ENCODE measurements at regions not wholly inside any gene's neighbourhood (a gene's known extent, or its start where the extent isn't known, plus 50 kb on each side); places are given as distances from the start of the nearest gene placed in this dataset.
"Not testable (repeated sequence)": the region's sequence is repeated elsewhere in the genome, so short reads cannot be mapped to it uniquely, and the experiment has no call there.

GRCh38 chr3:169009453-169009852, 654.1 kb downstream of the MECOM start:
- intact Hi-C loops (cut with micrococcal nuclease), result no loop called here
- no peak for DNase-seq
- POLR2A ChIA-PET, result no interaction called here
- H3K36me3 Mint-ChIP-seq (ENCODE audit: low read depth), result no peaks in the 10 kb centered on the region
- peaks cover under 1% of the 10 kb centered on the region for H3K9me3 Mint-ChIP-seq
- no peak overlapping the region for H3K4me3 Mint-ChIP-seq
- H3K27me3 Mint-ChIP-seq, result no peaks in the 10 kb centered on the region
- TF ChIP-seq CTCF (IDR thresholded peaks at IDR 0.05), result no peak
- H3K27ac Mint-ChIP-seq, result no peak overlapping the region
- no peak for ATAC-seq
- H3K4me1 Mint-ChIP-seq (ENCODE audit: low read depth), result no peaks in the 10 kb centered on the region
- CTCF ChIA-PET, result no interaction called here

DNA sequence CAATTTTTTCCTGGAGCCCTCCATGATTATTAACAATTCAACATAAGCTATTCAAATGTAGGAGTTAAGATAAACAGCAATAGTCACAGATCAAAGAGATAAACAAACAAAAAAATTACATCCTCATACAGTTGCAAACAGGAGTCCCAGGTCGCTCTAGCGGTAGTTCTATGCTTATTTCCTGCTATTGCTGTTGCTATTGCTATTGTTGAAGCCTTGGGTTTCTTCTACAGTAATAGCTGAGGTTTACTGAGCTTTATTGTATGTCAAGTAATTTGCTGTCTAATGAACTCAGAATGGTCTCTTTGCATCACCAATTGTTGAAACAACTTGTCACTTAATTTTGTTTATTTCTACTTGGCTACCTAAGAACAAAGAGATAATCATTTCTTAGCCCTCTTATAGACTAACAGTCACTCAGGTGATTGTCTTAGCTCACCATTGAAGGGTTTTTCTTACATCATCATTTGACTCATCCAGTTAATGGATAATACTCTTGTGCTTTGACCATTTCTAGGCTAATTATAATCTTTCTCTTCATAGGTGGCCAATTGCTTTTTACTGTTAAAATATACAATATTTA, 654.6 kb downstream of the MECOM start:
- intact Hi-C loops (cut with micrococcal nuclease), result no loop called here
- no peak for ATAC-seq
- CTCF ChIA-PET, result no interaction called here
- POLR2A ChIA-PET, result no interaction called here
- Mint-ChIP-seq H3K4me1 (ENCODE audit: low read depth) (no peaks in the 10 kb centered on the region), H3K27ac (no peak overlapping the region), H3K27me3 (no peaks in the 10 kb centered on the region), H3K9me3 (peaks cover 1% of the 10 kb centered on the region), H3K36me3 (ENCODE audit: low read depth) (no peaks in the 10 kb centered on the region), H3K4me3 (no peak overlapping the region)
- no peak for TF ChIP-seq CTCF (IDR thresholded peaks at IDR 0.05)
- no peak for DNase-seq

DNA sequence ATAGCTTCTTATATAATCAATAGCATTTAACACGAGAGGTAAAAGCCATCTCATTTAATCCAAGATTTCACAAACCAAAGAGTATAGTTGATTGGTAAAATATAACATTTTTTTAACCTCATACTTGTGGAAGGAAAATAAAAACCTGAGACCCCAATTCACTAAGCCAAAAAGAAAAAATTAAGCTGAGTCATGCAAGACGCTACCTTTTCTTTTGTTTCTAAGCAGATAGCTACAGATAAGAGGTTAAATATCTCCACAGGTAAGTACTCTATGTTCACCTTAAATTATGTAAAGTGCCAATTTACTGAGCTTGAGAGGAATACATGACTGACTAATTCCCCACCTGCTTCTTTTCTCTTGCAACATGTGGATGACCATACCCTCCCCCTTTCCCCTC, 656.4 kb downstream of the MECOM start:
- H3K4me3 Mint-ChIP-seq, result no peak overlapping the region
- ChIA-PET CTCF (no interaction called here), POLR2A (no interaction called here)
- H3K9me3 Mint-ChIP-seq, result peaks cover 1% of the 10 kb centered on the region
- DNase-seq (no peak), ATAC-seq (no peak)
- H3K4me1 Mint-ChIP-seq (ENCODE audit: low read depth), result no peaks in the 10 kb centered on the region
- no peaks in the 10 kb centered on the region for H3K27me3 Mint-ChIP-seq
- no peaks in the 10 kb centered on the region for H3K36me3 Mint-ChIP-seq (ENCODE audit: low read depth)
- TF ChIP-seq CTCF (IDR thresholded peaks at IDR 0.05), result no peak
- intact Hi-C loops (cut with micrococcal nuclease), result no loop called here
- no peak overlapping the region for H3K27ac Mint-ChIP-seq

DNA sequence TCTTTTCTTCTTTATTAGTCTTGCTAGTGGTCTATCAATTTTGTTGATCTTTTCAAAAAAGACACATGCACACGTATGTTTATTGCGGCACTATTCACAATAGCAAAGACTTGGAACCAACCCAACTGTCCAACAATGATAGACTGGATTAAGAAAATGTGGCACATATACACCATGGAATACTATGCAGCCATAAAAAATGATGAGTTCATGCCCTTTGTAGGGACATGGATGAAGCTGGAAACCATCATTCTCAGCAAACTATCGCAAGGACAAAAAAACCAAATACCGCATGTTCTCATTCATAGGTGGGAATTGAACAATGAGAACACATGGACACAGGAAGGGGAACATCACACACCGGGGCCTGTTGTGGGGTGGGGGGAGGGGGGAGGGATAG, 657.1 kb downstream of the MECOM start:
- H3K9me3 Mint-ChIP-seq; H3K4me3 Mint-ChIP-seq; H3K36me3 Mint-ChIP-seq (ENCODE audit: low read depth); H3K4me1 Mint-ChIP-seq (ENCODE audit: low read depth); H3K27me3 Mint-ChIP-seq; POLR2A ChIA-PET; CTCF ChIA-PET; DNase-seq; ATAC-seq; H3K27ac Mint-ChIP-seq; intact Hi-C loops (cut with micrococcal nuclease): not testable (repeated sequence)

GRCh38 chr3:169002689-169003088, 660.8 kb downstream of the MECOM start:
- no peaks in the 10 kb centered on the region for H3K27me3 Mint-ChIP-seq
- POLR2A ChIA-PET, result no interaction called here
- H3K4me3 Mint-ChIP-seq, result no peak overlapping the region
- TF ChIP-seq CTCF (IDR thresholded peaks at IDR 0.05), result no peak
- no peaks in the 10 kb centered on the region for H3K4me1 Mint-ChIP-seq (ENCODE audit: low read depth)
- H3K9me3 Mint-ChIP-seq, result peaks cover 1% of the 10 kb centered on the region
- no peaks in the 10 kb centered on the region for H3K36me3 Mint-ChIP-seq (ENCODE audit: low read depth)
- intact Hi-C loops (cut with micrococcal nuclease), result no loop called here
- no peak overlapping the region for H3K27ac Mint-ChIP-seq
- CTCF ChIA-PET, result no interaction called here
- DNase-seq (no peak), ATAC-seq (no peak)

- H3K27ac Mint-ChIP-seq, result no peak overlapping the region
- intact Hi-C loops (cut with micrococcal nuclease), result no loop called here
- CTCF ChIA-PET, result no interaction called here
- ATAC-seq (no peak), DNase-seq (no peak)
- no peaks in the 10 kb centered on the region for H3K27me3 Mint-ChIP-seq
- no peaks in the 10 kb centered on the region for H3K9me3 Mint-ChIP-seq
- POLR2A ChIA-PET, result no interaction called here
- no peaks in the 10 kb centered on the region for H3K4me1 Mint-ChIP-seq (ENCODE audit: low read depth)
- TF ChIP-seq CTCF (IDR thresholded peaks at IDR 0.05), result no peak
- no peak overlapping the region for H3K4me3 Mint-ChIP-seq
- no peaks in the 10 kb centered on the region for H3K36me3 Mint-ChIP-seq (ENCODE audit: low read depth)
Observed at GRCh38 chr3:168998792-168999191, 664.7 kb downstream of the MECOM start.

Measured in activated CD8-positive, alpha-beta T cell treated with anti-CD3 and anti-CD28 coated beads for 36 hours (primary cell).